ENCODE measurements at regions not wholly inside any gene's neighbourhood (a gene's known extent, or its start where the extent isn't known, plus 50 kb on each side); places are given as distances from the start of the nearest gene placed in this dataset.

DNA sequence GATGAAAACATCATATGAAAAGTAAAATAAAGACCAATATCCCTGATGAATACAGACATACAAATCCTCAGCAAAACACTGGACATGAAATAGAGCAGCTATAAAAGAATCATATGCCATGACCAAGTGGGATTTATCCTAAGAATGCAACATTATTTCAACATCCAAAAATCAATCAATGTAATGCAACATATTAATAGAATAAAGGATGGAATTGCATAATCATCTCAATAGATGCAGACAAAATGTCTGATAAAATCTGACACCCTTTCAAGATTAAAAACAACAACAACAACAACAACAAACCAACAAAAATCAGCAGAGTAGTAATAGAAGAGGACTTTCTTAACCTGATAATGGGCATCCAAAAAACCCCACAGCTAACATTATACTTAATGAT, 63.8 kb upstream of the IL1R1 start:
- no peak for DNase-seq (ENCODE audit: low spot score)
- Histone ChIP-seq H3K27me3 (ENCODE audit: insufficient read depth) (no peaks in the 10 kb centered on the region), H3K4me2 (no peak overlapping the region), H3K27ac (ENCODE audit: low read depth) (no peak overlapping the region), H2AFZ (no peak overlapping the region), H3F3A (replicated peaks; ENCODE audit: low read depth) (no peaks in the 10 kb centered on the region), H3K4me1 (ENCODE audit: insufficient read depth) (no peaks in the 10 kb centered on the region), H3K4me3 (no peak overlapping the region), H4K20me1 (replicated peaks; ENCODE audit: insufficient read depth) (no peaks in the 10 kb centered on the region), H3K36me3 (ENCODE audit: insufficient read depth) (no peaks in the 10 kb centered on the region), H3K79me2 (replicated peaks; ENCODE audit: insufficient read depth) (no peaks in the 10 kb centered on the region), H3K9me2 (ENCODE audit: insufficient read depth) (0 out of 2 replicates have a peak, but pooled peaks cover 2% of the 10 kb centered on the region)
- no peak overlapping the region for H3K27ac Mint-ChIP-seq
- TF ChIP-seq ZNF331 (CRISPR knock-in tag; IDR thresholded peaks at IDR 0.05; ENCODE audit: low read depth) (no peak), ZNF114 (CRISPR knock-in tag; IDR thresholded peaks at IDR 0.05) (no peak), CREB1 (CRISPR knock-in tag; IDR thresholded peaks at IDR 0.05; ENCODE audit: low read depth) (no peak), ETS1 (IDR thresholded peaks at IDR 0.05) (no peak), STAT1 (IDR thresholded peaks at IDR 0.05; ENCODE audit: unreplicated experiment) (no peak), NANOG (IDR thresholded peaks at IDR 0.05; ENCODE audit: borderline replicate concordance) (no peak)
- no peaks in the 10 kb centered on the region for H3K27me3 Mint-ChIP-seq (ENCODE audit: insufficient read depth, low read depth, poor library complexity)
- no peak overlapping the region for H3K4me3 Mint-ChIP-seq
- ATAC-seq: no peak
- H3K36me3 Mint-ChIP-seq (ENCODE audit: low read depth): no peaks in the 10 kb centered on the region
- H3K9me3 Mint-ChIP-seq: no peaks in the 10 kb centered on the region
- H3K4me1 Mint-ChIP-seq: no peaks in the 10 kb centered on the region

DNA sequence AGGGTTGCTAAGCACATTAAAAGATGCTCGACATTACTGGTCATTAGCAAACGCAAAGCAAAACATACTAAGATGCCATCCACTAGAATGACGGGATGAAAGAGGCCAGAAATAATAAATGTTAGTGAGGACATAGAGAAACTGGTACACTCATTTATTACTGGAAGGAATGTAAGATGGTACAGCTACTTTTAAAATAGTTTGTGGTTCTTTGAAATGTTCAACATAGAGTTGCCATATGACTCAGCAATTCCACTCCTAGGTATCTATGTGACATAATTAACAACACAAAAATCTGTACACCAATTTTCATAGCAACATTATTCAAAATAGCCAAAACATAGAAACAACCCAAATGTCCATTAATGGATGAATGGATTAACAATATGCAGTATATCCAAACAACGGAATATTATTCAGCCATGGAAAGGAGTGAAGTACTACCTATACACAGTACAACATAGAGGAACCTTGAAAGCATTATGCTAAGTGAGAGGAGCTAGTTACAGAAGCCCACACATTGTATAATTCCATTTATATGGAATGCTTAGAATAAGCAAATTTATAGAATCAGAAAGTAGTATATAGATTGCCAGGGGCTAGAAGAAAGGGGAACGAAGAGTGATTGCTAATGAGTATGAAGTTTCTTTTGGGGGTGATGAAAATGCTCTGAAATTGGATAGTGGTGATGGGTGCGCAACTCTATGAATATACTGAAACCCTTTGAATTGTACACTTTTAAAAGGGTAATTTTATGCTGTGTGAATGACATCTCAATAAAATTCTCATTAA, 61.9 kb upstream of the IL1R1 start:
- Histone ChIP-seq H3K27ac (ENCODE audit: low read depth) (no peak overlapping the region), H3K4me2 (no peak overlapping the region), H2AFZ (no peak overlapping the region), H3K4me1 (ENCODE audit: insufficient read depth) (no peaks in the 10 kb centered on the region), H3F3A (replicated peaks; ENCODE audit: low read depth) (no peaks in the 10 kb centered on the region), H3K4me3 (no peak overlapping the region), H3K79me2 (replicated peaks; ENCODE audit: insufficient read depth) (no peaks in the 10 kb centered on the region), H3K9me2 (ENCODE audit: insufficient read depth) (0 out of 2 replicates have a peak, but pooled peaks cover 2% of the 10 kb centered on the region), H3K36me3 (ENCODE audit: insufficient read depth) (no peaks in the 10 kb centered on the region), H4K20me1 (replicated peaks; ENCODE audit: insufficient read depth) (no peaks in the 10 kb centered on the region), H3K27me3 (ENCODE audit: insufficient read depth) (no peaks in the 10 kb centered on the region)
- ATAC-seq: no peak
- DNase-seq (ENCODE audit: low spot score): no peak
- no peak overlapping the region for H3K27ac Mint-ChIP-seq
- no peaks in the 10 kb centered on the region for H3K27me3 Mint-ChIP-seq (ENCODE audit: insufficient read depth, low read depth, poor library complexity)
- TF ChIP-seq, protein P1, sequence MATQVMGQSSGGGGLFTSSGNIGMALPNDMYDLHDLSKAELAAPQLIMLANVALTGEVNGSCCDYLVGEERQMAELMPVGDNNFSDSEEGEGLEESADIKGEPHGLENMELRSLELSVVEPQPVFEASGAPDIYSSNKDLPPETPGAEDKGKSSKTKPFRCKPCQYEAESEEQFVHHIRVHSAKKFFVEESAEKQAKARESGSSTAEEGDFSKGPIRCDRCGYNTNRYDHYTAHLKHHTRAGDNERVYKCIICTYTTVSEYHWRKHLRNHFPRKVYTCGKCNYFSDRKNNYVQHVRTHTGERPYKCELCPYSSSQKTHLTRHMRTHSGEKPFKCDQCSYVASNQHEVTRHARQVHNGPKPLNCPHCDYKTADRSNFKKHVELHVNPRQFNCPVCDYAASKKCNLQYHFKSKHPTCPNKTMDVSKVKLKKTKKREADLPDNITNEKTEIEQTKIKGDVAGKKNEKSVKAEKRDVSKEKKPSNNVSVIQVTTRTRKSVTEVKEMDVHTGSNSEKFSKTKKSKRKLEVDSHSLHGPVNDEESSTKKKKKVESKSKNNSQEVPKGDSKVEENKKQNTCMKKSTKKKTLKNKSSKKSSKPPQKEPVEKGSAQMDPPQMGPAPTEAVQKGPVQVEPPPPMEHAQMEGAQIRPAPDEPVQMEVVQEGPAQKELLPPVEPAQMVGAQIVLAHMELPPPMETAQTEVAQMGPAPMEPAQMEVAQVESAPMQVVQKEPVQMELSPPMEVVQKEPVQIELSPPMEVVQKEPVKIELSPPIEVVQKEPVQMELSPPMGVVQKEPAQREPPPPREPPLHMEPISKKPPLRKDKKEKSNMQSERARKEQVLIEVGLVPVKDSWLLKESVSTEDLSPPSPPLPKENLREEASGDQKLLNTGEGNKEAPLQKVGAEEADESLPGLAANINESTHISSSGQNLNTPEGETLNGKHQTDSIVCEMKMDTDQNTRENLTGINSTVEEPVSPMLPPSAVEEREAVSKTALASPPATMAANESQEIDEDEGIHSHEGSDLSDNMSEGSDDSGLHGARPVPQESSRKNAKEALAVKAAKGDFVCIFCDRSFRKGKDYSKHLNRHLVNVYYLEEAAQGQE (IDR thresholded peaks at IDR 0.05; ENCODE audit: unreplicated experiment): no peak
- TF ChIP-seq, protein P2, sequence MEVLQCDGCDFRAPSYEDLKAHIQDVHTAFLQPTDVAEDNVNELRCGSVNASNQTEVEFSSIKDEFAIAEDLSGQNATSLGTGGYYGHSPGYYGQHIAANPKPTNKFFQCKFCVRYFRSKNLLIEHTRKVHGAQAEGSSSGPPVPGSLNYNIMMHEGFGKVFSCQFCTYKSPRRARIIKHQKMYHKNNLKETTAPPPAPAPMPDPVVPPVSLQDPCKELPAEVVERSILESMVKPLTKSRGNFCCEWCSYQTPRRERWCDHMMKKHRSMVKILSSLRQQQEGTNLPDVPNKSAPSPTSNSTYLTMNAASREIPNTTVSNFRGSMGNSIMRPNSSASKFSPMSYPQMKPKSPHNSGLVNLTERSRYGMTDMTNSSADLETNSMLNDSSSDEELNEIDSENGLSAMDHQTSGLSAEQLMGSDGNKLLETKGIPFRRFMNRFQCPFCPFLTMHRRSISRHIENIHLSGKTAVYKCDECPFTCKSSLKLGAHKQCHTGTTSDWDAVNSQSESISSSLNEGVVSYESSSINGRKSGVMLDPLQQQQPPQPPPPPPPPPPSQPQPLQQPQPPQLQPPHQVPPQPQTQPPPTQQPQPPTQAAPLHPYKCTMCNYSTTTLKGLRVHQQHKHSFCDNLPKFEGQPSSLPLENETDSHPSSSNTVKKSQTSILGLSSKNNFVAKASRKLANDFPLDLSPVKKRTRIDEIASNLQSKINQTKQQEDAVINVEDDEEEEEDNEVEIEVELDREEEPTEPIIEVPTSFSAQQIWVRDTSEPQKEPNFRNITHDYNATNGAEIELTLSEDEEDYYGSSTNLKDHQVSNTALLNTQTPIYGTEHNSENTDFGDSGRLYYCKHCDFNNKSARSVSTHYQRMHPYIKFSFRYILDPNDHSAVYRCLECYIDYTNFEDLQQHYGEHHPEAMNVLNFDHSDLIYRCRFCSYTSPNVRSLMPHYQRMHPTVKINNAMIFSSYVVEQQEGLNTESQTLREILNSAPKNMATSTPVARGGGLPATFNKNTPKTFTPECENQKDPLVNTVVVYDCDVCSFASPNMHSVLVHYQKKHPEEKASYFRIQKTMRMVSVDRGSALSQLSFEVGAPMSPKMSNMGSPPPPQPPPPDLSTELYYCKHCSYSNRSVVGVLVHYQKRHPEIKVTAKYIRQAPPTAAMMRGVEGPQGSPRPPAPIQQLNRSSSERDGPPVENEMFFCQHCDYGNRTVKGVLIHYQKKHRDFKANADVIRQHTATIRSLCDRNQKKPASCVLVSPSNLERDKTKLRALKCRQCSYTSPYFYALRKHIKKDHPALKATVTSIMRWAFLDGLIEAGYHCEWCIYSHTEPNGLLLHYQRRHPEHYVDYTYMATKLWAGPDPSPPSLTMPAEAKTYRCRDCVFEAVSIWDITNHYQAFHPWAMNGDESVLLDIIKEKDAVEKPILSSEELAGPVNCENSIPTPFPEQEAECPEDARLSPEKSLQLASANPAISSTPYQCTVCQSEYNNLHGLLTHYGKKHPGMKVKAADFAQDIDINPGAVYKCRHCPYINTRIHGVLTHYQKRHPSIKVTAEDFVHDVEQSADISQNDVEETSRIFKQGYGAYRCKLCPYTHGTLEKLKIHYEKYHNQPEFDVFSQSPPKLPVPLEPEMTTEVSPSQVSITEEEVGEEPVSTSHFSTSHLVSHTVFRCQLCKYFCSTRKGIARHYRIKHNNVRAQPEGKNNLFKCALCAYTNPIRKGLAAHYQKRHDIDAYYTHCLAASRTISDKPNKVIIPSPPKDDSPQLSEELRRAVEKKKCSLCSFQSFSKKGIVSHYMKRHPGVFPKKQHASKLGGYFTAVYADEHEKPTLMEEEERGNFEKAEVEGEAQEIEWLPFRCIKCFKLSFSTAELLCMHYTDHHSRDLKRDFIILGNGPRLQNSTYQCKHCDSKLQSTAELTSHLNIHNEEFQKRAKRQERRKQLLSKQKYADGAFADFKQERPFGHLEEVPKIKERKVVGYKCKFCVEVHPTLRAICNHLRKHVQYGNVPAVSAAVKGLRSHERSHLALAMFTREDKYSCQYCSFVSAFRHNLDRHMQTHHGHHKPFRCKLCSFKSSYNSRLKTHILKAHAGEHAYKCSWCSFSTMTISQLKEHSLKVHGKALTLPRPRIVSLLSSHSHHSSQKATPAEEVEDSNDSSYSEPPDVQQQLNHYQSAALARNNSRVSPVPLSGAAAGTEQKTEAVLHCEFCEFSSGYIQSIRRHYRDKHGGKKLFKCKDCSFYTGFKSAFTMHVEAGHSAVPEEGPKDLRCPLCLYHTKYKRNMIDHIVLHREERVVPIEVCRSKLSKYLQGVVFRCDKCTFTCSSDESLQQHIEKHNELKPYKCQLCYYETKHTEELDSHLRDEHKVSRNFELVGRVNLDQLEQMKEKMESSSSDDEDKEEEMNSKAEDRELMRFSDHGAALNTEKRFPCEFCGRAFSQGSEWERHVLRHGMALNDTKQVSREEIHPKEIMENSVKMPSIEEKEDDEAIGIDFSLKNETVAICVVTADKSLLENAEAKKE (CRISPR knock-in tag; IDR thresholded peaks at IDR 0.05): no peak
- TF ChIP-seq ZNF114 (CRISPR knock-in tag; IDR thresholded peaks at IDR 0.05) (no peak), ZNF331 (CRISPR knock-in tag; IDR thresholded peaks at IDR 0.05; ENCODE audit: low read depth) (no peak), JUNB (IDR thresholded peaks at IDR 0.05; ENCODE audit: unreplicated experiment) (no peak), EZH2 (IDR thresholded peaks at IDR 0.05; ENCODE audit: low read depth, unreplicated experiment) (no peak)
- no peaks in the 10 kb centered on the region for H3K36me3 Mint-ChIP-seq (ENCODE audit: low read depth)
- no peaks in the 10 kb centered on the region for H3K9me3 Mint-ChIP-seq
- no peak overlapping the region for H3K4me3 Mint-ChIP-seq
- H3K4me1 Mint-ChIP-seq: no peaks in the 10 kb centered on the region
